ENCODE measurements at regions not wholly inside any gene's neighbourhood (a gene's known extent, or its start where the extent isn't known, plus 50 kb on each side); places are given as distances from the start of the nearest gene placed in this dataset.
"Not testable (repeated sequence)": the region's sequence is repeated elsewhere in the genome, so short reads cannot be mapped to it uniquely, and the experiment has no call there.

- H3K9ac ChIP-seq (ENCODE audit: low read length): no peak overlapping the region
- no peak overlapping the region for H3K4me3 ChIP-seq (ENCODE audit: low read length)
Observed at GRCh38 chr1:104266612-104267011, 516.9 kb downstream of the AMY1C start.

DNA sequence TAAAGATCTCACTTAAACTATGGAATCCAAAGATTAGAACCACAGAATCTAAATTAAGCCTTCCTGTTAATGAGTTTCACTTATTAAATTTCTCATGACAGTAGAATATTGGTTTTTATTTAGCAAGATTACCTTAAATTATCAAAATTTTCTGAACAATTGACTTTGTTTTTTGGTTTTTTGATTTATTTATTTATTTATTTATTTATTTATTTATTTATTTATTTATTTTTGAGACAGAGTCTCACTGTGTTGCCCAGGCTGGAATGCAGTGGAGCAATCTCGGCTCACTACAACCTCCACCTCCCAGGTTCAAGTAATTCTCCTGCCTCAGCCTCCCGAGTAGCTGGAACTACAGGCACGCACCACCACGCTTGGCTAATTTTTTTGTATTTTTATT is 538.6 kb downstream of the AMY1C start:
- not testable (repeated sequence) for H3K9ac ChIP-seq (ENCODE audit: low read length); H3K4me1 ChIP-seq (ENCODE audit: control insufficient read depth, insufficient read depth, low read length); H3K4me3 ChIP-seq (ENCODE audit: low read length); H3K27ac ChIP-seq (ENCODE audit: low read depth, low read length); H3K27me3 ChIP-seq (ENCODE audit: control insufficient read depth, insufficient read depth, low read length); H3K36me3 ChIP-seq (ENCODE audit: control insufficient read depth, insufficient read depth, low read length)

More at GRCh38 chr1:104266612-104267011, 516.9 kb downstream of the AMY1C start:
- no peaks in the 10 kb centered on the region for H3K36me3 ChIP-seq (ENCODE audit: control insufficient read depth, insufficient read depth, low read length)
- no peak overlapping the region for H3K27ac ChIP-seq (ENCODE audit: low read depth, low read length)
- no peaks in the 10 kb centered on the region for H3K4me1 ChIP-seq (ENCODE audit: control insufficient read depth, insufficient read depth, low read length)
- no peaks in the 10 kb centered on the region for H3K27me3 ChIP-seq (ENCODE audit: control insufficient read depth, insufficient read depth, low read length)

DNA sequence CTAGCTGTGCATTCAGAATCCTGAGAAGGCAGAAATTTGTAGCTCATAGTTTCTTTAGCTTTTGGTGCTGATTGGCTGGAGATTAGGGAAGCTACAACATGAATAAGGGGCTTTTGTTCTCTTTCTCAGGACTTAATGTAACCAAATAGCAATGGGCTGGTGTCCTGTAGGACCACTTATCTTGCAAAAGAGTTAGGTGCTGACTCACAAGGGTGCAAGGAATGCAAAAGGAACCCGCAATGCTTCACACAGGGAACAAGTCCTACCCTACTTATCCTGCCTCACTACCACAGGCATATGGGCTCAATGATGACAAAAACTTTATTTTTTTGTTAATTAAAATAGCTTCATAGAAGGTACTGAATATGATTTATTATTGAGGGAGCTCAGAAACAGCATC is 541.5 kb downstream of the AMY1C start:
- no peak overlapping the region for H3K9ac ChIP-seq (ENCODE audit: low read length)
- no peak overlapping the region for H3K4me3 ChIP-seq (ENCODE audit: low read length)
- H3K36me3 ChIP-seq (ENCODE audit: control insufficient read depth, insufficient read depth, low read length): no peaks in the 10 kb centered on the region
- no peaks in the 10 kb centered on the region for H3K27me3 ChIP-seq (ENCODE audit: control insufficient read depth, insufficient read depth, low read length)
- H3K27ac ChIP-seq (ENCODE audit: low read depth, low read length): no peak overlapping the region
- no peaks in the 10 kb centered on the region for H3K4me1 ChIP-seq (ENCODE audit: control insufficient read depth, insufficient read depth, low read length)

- Histone ChIP-seq H3K9ac (ENCODE audit: low read length) (no peak overlapping the region), H3K27me3 (ENCODE audit: control insufficient read depth, insufficient read depth, low read length) (no peaks in the 10 kb centered on the region), H3K36me3 (ENCODE audit: control insufficient read depth, insufficient read depth, low read length) (no peaks in the 10 kb centered on the region), H3K4me1 (ENCODE audit: control insufficient read depth, insufficient read depth, low read length) (no peaks in the 10 kb centered on the region), H3K27ac (ENCODE audit: low read depth, low read length) (no peak overlapping the region), H3K4me3 (ENCODE audit: low read length) (no peak overlapping the region)
Observed at GRCh38 chr1:104294259-104294658, 544.6 kb downstream of the AMY1C start.

- H3K4me3 ChIP-seq (ENCODE audit: low read length): no peak overlapping the region
Observed at GRCh38 chr1:104295511-104295910, 545.8 kb downstream of the AMY1C start.

GRCh38 chr1:104309673-104310072 is 560.0 kb downstream of the AMY1C start:
- H3K9ac ChIP-seq (ENCODE audit: low read length): no peak overlapping the region
- H3K4me3 ChIP-seq (ENCODE audit: low read length): no peak overlapping the region
- no peaks in the 10 kb centered on the region for H3K27me3 ChIP-seq (ENCODE audit: control insufficient read depth, insufficient read depth, low read length)
- no peaks in the 10 kb centered on the region for H3K4me1 ChIP-seq (ENCODE audit: control insufficient read depth, insufficient read depth, low read length)
- no peak overlapping the region for H3K27ac ChIP-seq (ENCODE audit: low read depth, low read length)
- no peaks in the 10 kb centered on the region for H3K36me3 ChIP-seq (ENCODE audit: control insufficient read depth, insufficient read depth, low read length)

More at GRCh38 chr1:104295511-104295910, 545.8 kb downstream of the AMY1C start:
- no peaks in the 10 kb centered on the region for H3K27me3 ChIP-seq (ENCODE audit: control insufficient read depth, insufficient read depth, low read length)
- no peak overlapping the region for H3K27ac ChIP-seq (ENCODE audit: low read depth, low read length)
- H3K36me3 ChIP-seq (ENCODE audit: control insufficient read depth, insufficient read depth, low read length): no peaks in the 10 kb centered on the region
- no peaks in the 10 kb centered on the region for H3K4me1 ChIP-seq (ENCODE audit: control insufficient read depth, insufficient read depth, low read length)
- H3K9ac ChIP-seq (ENCODE audit: low read length): no peak overlapping the region

- no peak overlapping the region for H3K9ac ChIP-seq (ENCODE audit: low read length)
- no peak overlapping the region for H3K4me3 ChIP-seq (ENCODE audit: low read length)
- no peaks in the 10 kb centered on the region for H3K4me1 ChIP-seq (ENCODE audit: control insufficient read depth, insufficient read depth, low read length)
- no peaks in the 10 kb centered on the region for H3K27me3 ChIP-seq (ENCODE audit: control insufficient read depth, insufficient read depth, low read length)
- no peak overlapping the region for H3K27ac ChIP-seq (ENCODE audit: low read depth, low read length)
- no peaks in the 10 kb centered on the region for H3K36me3 ChIP-seq (ENCODE audit: control insufficient read depth, insufficient read depth, low read length)
Observed at GRCh38 chr1:104315823-104316222, 566.1 kb downstream of the AMY1C start.

GRCh38 chr1:104322131-104322530 is 572.4 kb downstream of the AMY1C start:
- Histone ChIP-seq H3K27ac (ENCODE audit: low read depth, low read length) (no peak overlapping the region), H3K9ac (ENCODE audit: low read length) (no peak overlapping the region), H3K27me3 (ENCODE audit: control insufficient read depth, insufficient read depth, low read length) (no peaks in the 10 kb centered on the region), H3K36me3 (ENCODE audit: control insufficient read depth, insufficient read depth, low read length) (no peaks in the 10 kb centered on the region), H3K4me1 (ENCODE audit: control insufficient read depth, insufficient read depth, low read length) (no peaks in the 10 kb centered on the region), H3K4me3 (ENCODE audit: low read length) (no peak overlapping the region)

- Histone ChIP-seq H3K27ac (ENCODE audit: low read depth, low read length) (no peak overlapping the region), H3K27me3 (ENCODE audit: control insufficient read depth, insufficient read depth, low read length) (no peaks in the 10 kb centered on the region), H3K9ac (ENCODE audit: low read length) (no peak overlapping the region), H3K4me3 (ENCODE audit: low read length) (no peak overlapping the region), H3K4me1 (ENCODE audit: control insufficient read depth, insufficient read depth, low read length) (no peaks in the 10 kb centered on the region), H3K36me3 (ENCODE audit: control insufficient read depth, insufficient read depth, low read length) (no peaks in the 10 kb centered on the region)
Observed at GRCh38 chr1:104329278-104329677, 579.6 kb downstream of the AMY1C start.

DNA sequence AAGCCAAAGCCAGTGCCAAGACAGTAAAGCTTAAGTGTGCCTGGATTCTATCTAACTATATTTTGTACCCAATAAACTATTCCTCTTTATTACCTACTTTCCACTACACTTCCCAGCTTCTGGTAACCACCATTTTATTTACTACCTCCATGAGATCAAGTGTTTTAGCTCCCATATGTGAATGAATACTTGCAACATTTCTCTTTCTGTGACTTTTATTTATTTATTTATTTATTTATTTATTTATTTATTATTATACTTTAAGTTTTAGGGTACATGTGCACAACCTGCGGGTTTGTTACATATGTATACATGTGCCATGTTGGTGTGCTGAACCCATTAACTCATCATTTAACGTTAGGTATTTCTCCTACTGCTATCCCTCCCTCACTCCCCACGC is 582.1 kb downstream of the AMY1C start:
- Histone ChIP-seq H3K4me3 (ENCODE audit: low read length) (no peak overlapping the region), H3K4me1 (ENCODE audit: control insufficient read depth, insufficient read depth, low read length) (no peaks in the 10 kb centered on the region), H3K27ac (ENCODE audit: low read depth, low read length) (no peak overlapping the region), H3K9ac (ENCODE audit: low read length) (no peak overlapping the region), H3K27me3 (ENCODE audit: control insufficient read depth, insufficient read depth, low read length) (no peaks in the 10 kb centered on the region), H3K36me3 (ENCODE audit: control insufficient read depth, insufficient read depth, low read length) (no peaks in the 10 kb centered on the region)

GRCh38 chr1:104337927-104338326 is 588.2 kb downstream of the AMY1C start:
- H3K4me1 ChIP-seq (ENCODE audit: control insufficient read depth, insufficient read depth, low read length); H3K9ac ChIP-seq (ENCODE audit: low read length); H3K4me3 ChIP-seq (ENCODE audit: low read length); H3K27ac ChIP-seq (ENCODE audit: low read depth, low read length); H3K36me3 ChIP-seq (ENCODE audit: control insufficient read depth, insufficient read depth, low read length); H3K27me3 ChIP-seq (ENCODE audit: control insufficient read depth, insufficient read depth, low read length): not testable (repeated sequence)

DNA sequence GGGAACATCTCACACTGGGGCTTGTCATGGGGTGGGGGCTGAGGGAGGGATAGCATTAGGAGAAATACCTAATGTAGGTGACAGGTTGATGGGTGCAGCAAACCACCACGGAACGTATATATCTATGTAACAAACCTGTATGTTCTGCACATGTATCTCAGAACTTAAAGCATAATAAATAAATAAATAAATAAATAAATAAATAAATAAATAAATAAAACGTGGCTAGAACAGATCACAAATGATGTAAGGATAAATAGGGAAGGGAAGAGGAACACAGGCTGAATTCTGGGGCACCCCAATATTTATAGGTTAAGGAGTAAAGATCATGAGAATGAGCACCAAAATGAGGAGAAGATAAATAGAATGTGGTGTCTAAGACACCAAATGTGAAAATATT is 592.2 kb downstream of the AMY1C start:
- Histone ChIP-seq H3K4me3 (ENCODE audit: low read length) (no peak overlapping the region), H3K27ac (ENCODE audit: low read depth, low read length) (no peak overlapping the region), H3K4me1 (ENCODE audit: control insufficient read depth, insufficient read depth, low read length) (no peaks in the 10 kb centered on the region), H3K36me3 (ENCODE audit: control insufficient read depth, insufficient read depth, low read length) (no peaks in the 10 kb centered on the region), H3K9ac (ENCODE audit: low read length) (no peak overlapping the region), H3K27me3 (ENCODE audit: control insufficient read depth, insufficient read depth, low read length) (no peaks in the 10 kb centered on the region)

GRCh38 chr1:104348277-104348676 is 598.6 kb downstream of the AMY1C start:
- Histone ChIP-seq H3K9ac (ENCODE audit: low read length) (no peak overlapping the region), H3K4me1 (ENCODE audit: control insufficient read depth, insufficient read depth, low read length) (no peaks in the 10 kb centered on the region), H3K36me3 (ENCODE audit: control insufficient read depth, insufficient read depth, low read length) (no peaks in the 10 kb centered on the region), H3K4me3 (ENCODE audit: low read length) (no peak overlapping the region), H3K27me3 (ENCODE audit: control insufficient read depth, insufficient read depth, low read length) (no peaks in the 10 kb centered on the region), H3K27ac (ENCODE audit: low read depth, low read length) (no peak overlapping the region)
